B cell (primary cell): ENCODE measurements at regions not wholly inside any gene's neighbourhood (a gene's known extent, or its start where the extent isn't known, plus 50 kb on each side); places are given as distances from the start of the nearest gene placed in this dataset.

Experiments
- CTCF ChIP-seq: fragments of 200-600 bp; IDR thresholded peaks from one replicate; pipeline ENCODE4 v1.8.0; 2022; ENCODE audit warnings: antibody characterized with exemption, mild to moderate bottlenecking
- EZH2 ChIP-seq: IDR thresholded peaks from 2 replicates; pipeline ENCODE4 v1.6.1; 2012; ENCODE audit warnings: borderline replicate concordance, low read depth, mild to moderate bottlenecking, moderate library complexity, low read length; ENCODE audit not compliant: insufficient read depth, poor library complexity, severe bottlenecking

GRCh38 chr2:8587251-8587791 lies 94.5 kb upstream of the ID2 start:
- no peak for TF ChIP-seq CTCF
- TF ChIP-seq EZH2 = no peak
